T-helper 2 cell (primary cell): ENCODE measurements at regions not wholly inside any gene's neighbourhood (a gene's known extent, or its start where the extent isn't known, plus 50 kb on each side); places are given as distances from the start of the nearest gene placed in this dataset.
A peak's percentile ranks its signal among the peaks of the same experiment; 100 is the strongest.
"Not testable (repeated sequence)": the region's sequence is repeated elsewhere in the genome, so short reads cannot be mapped to it uniquely, and the experiment has no call there.

Experiments
- DNase-seq, 5 experiments: peaks; one replicate each; pipeline versions ENCODE4 v3.0.0 to v3.0.0-alpha.2; 2012 to 2022

DNA sequence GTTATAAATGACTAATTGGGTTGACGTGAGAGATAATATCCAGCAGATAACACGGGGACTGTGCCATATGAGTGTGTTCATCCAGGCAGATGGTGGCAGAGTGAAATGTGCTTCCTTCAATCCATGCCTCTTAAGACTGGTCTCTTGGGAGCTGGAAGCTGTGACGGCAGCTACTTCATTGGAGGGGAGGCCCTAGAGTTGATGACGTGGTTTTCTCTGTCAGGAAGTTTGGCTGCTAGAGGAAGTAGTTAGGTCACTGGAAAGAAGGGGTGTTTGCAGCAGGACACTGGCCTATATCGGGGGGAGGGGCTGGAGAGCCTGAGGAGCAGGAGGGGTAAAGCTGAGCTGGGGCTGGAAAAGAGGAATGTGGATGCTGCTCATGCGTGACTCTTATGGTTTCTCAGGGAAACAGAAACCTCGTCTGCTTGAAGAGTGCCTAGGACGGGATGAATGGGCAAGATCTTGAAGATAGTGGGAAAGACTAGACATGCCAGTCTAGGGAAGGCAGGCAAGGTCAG is 3051.6 kb downstream of the RPIA start:
- not testable (repeated sequence) for DNase-seq

DNA sequence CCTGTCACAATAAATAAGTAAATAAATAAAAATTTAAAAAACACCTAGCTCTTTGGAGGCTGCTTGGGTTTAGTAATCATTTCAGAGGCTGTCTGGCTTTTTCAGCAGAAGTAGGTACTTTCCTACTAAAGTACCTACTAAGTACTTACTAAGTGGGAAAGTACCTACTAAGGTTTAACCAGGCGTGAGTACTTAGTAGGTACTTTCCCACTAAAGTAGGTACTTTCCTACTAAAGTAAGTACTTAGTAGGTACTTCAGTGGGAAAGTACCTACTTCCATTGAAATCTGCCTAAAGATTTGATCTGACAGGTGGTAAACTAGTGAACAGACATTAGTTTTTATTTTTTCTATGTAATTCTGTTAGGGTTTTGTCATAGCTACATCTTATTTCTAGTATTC is 3052.4 kb downstream of the RPIA start:
- not testable (repeated sequence) for DNase-seq

DNA sequence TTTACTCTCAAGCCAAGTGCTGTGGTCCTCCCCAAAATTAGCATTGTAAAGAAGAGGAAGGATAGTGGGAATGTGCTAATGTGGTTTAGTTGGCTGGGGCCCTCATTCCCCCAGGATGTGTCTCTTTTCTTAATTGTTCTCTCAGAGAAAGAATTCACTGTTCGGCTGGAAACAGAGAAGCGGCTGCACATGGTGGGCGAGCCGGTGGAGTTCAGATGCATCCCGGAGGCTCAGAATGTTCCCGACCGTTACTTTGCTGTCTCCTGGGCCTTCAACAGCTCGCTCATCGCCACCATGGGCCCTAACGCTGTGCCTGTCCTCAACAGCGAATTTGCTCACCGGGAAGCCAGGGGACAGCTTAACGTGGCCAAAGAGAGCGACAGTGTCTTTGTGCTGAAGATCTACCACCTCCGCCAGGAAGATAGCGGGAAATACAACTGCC is 3053.2 kb downstream of the RPIA start:
- not testable (repeated sequence) for DNase-seq

- DNase-seq, result peak in 1 of 5 experiments; percentile 2
Measured at GRCh38 chr2:91748902-91749301, 3057.4 kb downstream of the RPIA start.

DNA sequence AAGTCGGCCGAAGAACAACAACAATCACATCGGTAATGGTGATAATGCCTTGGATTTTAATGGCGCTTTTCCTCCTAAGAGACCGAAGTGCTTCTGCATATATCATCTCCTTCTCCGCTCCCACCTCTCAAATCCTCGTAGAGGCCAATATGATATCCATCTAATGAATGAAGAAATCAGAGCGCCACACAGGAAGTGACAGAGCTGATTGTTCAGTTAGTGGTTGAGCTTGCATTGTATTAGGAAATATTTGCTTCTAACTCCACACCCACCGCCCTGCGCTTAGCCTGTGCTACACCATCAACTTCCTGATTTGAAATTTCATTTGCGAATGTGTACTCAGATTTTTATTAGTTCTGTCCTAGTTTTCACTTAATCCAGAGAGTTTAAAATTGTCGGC is 3058.2 kb downstream of the RPIA start:
- not testable (repeated sequence) for DNase-seq

GRCh38 chr2:91759361-91759941 is 3068.0 kb downstream of the RPIA start:
- not testable (repeated sequence) for DNase-seq

GRCh38 chr2:91760672-91761071 is 3069.2 kb downstream of the RPIA start:
- DNase-seq, result not testable (repeated sequence)

DNA sequence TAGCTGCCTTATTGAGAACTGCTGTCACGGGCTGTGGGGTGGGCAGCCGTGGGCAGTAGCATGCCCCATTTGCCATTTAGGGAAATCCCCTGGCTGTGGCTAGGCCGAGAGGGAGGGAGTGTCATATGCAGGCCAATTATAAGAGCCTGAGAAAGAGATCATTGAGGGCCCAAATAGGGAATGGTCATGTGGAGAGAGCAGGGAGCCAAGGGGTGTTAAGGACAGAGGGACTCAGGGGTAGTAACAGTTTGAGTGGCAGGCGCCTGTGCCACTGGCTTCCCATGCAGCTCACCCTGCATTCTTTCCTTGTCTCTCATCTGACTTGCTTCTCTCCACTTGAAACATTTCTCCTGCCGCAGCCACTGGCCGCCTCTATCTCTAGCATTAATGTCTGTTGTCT is 3070.8 kb downstream of the RPIA start:
- not testable (repeated sequence) for DNase-seq

- DNase-seq, result not testable (repeated sequence)
Measured at GRCh38 chr2:91763710-91764109, 3072.2 kb downstream of the RPIA start.

DNA sequence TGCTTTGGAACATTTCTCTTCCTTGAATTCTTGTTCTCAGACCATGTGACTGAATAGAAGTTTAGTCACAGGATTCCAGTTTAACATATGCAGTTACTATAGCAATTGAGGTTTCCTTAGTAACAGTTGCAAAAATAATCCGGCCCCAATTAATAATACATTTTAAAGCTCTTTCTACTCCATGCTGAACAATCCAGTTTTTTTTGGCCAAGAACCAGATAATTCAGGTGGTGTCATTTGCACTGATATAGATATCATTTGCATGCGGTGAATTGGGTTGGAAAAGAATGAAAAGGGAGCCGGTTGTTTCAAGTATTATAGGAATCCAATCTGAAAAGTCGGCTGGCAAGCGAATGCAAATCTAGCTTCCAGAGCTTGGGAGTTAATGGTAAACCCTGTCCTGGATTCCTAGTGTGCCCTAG is 3073.1 kb downstream of the RPIA start:
- DNase-seq, result not testable (repeated sequence)

DNA sequence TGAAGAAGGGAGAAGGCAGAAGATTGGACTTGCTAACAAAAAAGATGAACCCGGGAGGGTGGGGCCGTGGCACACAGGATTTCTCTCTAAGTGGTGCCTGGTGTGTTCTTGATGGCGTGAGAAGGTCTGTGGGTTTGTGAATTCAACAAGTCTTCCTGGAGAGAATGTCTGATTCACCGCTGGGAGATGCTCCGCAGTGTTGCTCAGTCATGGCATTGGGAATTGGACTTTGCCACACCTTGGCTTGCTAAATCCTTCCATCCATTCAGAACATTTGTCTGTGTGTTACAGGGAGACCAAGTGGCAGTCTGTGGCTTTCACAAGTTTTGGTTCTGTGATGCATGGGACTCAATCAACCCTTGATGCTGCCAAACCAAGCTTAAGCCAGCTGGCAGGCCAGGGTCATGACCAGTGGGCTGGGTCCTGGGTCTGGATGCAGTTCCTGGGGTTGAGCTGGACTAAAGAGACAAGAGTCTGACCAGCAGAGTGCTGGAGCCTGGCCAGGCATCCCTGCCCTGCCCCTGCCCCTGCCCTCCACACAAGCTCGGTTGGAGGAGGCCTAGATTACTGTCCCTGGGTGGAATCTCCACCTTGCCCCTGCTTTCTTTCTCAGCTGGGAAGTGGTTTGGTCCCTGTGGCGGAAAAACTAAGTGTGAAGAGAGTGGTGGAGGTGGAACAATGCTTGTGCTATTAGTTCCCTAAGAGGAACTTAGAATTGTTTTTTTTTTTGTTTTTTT is 3073.7 kb downstream of the RPIA start:
- not testable (repeated sequence) for DNase-seq

DNA sequence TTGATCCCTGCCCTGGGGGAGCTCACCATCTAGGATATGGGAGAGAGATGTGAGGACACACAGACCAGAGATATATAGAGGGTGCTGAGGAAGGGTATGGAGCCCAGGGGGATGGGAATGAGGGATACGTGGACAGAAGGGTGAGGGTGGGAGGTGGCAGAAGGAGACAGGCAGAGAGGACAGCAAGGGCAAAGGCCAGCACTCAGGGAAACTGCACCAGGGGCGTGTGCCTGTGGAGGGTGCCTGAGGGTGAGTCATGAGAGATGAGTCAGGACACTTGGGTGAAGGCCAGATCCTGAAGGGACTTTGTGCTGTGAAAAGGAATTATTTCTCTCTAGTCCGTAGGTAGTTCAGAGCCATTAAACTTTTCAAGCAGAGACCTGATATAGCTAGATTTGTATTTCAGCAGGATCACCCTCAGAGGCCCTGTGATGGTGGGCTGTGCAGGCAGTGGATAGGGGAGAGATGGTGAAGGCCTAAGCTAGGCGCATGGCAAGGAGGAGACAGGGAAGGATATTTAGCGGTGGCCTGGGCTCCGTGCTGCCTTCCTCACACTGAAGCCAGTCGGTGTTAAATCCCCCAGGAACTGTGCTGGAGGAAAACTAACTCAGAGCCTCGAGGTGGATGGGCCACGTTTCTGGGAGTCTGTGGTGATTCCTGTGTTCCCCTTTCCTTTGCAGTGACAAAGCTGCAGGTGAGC is 3075.0 kb downstream of the RPIA start:
- DNase-seq, result not testable (repeated sequence)

- DNase-seq, result not testable (repeated sequence)
Measured at GRCh38 chr2:91768301-91768700, 3076.8 kb downstream of the RPIA start.

DNA sequence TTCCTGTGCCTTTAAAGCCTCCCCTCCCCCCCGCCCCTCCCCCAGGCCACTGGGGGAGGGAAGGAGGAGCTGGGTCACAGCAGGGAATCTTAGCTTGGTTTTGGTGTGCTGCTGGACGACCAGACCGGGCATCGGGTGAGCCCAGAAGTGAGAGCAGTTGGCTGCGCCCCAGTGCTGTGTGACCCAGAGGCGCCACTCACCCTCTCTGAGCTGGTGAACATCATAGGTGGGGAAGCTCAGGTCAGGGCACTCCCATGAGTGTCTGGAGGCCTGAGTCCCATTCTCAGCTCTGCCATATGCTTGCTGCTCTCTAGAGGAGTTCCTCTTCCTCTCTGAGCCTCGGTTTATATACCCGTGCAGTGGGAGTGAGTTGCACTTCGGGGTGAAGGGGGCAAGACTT is 3077.5 kb downstream of the RPIA start:
- not testable (repeated sequence) for DNase-seq

DNA sequence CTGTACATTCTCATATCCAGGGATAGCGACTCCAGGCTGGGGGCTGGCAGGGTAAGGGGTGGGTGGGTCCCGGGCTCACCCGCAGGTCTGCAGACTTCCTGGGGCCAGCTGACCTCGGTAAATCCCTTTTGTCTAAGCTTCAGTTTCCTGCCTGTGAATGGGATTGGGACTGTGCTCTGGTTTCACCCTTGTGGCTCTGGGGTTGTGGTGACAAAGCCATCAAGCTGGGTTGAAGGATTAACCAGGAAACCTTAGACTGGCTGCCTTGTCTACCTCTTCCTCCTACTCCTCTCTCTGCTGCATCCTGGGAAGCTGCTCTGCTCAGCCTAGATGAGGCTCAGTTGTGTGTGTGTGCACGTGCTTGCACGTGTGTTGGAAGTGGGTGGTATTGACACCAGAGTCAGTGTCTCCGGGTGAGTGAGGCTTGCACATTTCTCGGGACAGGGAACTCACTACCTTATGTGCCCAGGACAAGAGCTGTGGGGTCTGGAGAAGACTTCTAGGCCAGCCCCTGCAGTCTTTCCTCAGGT is 3078.6 kb downstream of the RPIA start:
- DNase-seq, result not testable (repeated sequence)

- not testable (repeated sequence) for DNase-seq
Measured at GRCh38 chr2:91771604-91772003, 3080.1 kb downstream of the RPIA start.

- not testable (repeated sequence) for DNase-seq
Measured at GRCh38 chr2:91772240-91772937, 3080.9 kb downstream of the RPIA start.

- not testable (repeated sequence) for DNase-seq
Measured at GRCh38 chr2:91773810-91774209, 3082.3 kb downstream of the RPIA start.

DNA sequence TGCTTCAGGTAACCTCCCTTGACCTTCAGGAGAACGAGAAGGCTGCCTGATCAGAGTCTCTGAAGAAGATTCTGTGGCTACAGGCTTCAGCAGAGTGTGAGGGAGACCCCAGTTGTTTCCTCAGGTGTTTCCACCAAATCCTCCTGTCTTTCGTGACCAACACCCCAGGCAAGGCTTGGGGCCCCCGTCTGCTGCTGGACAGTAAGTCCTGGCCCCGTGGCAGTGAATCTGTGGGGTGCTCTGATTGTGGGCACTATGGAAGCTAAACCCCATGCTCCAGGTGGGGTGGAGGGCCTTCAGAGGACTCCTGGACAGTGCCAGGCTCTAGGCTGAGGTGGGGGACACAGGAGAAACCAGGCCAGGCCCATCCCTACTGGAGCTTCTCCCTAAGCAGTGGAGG is 3083.7 kb downstream of the RPIA start:
- DNase-seq, result not testable (repeated sequence)

DNA sequence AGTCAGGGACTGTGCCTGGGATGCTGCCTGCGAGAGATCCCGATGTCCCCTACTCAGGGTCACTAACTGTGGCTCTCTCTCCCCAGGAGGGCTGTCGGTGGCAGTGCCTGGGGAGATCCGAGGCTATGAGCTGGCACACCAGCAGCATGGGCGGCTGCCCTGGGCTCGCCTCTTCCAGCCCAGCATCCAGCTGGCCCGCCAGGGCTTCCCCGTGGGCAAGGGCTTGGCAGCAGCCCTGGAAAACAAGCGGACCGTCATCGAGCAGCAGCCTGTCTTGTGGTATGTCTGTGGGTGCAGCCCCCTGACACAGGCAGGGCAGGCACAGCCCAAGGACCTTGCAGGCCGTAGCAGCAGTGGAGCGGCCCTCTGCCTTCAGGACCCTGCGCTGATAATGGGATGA is 3088.9 kb downstream of the RPIA start:
- not testable (repeated sequence) for DNase-seq

GRCh38 chr2:91809391-91809790 is 3061.8 kb upstream of the TEKT4 start:
- DNase-seq, result peak in 1 of 5 experiments; percentile 2
